HUES6 (cell line): ENCODE measurements at regions not wholly inside any gene's neighbourhood (a gene's known extent, or its start where the extent isn't known, plus 50 kb on each side); places are given as distances from the start of the nearest gene placed in this dataset.
A peak's percentile ranks its signal among the peaks of the same experiment; 100 is the strongest.

Experiments used
- H3K27ac ChIP-seq: 2 replicates; pipeline ENCODE4 v1.7.0; 2013; ENCODE audit warnings: low read depth, mild to moderate bottlenecking, low read length, inconsistent platforms
- H3K27me3 ChIP-seq: 2 replicates; pipeline ENCODE4 v1.6.1; 2013; ENCODE audit warnings: low read length; ENCODE audit not compliant: control insufficient read depth, insufficient read depth
- H3K36me3 ChIP-seq: 2 replicates; pipeline ENCODE4 v1.6.1; 2013; ENCODE audit warnings: low read length; ENCODE audit not compliant: control insufficient read depth, insufficient read depth
- H3K4me1 ChIP-seq: 2 replicates; pipeline ENCODE4 v1.6.1; 2013; ENCODE audit warnings: low read length; ENCODE audit not compliant: control insufficient read depth, insufficient read depth
- H3K4me3 ChIP-seq: 2 replicates; pipeline ENCODE4 v1.5.1; 2013; ENCODE audit warnings: low read depth, low read length
- H3K9ac ChIP-seq: one replicate; pipeline ENCODE4 v1.6.1; 2013; ENCODE audit warnings: mild to moderate bottlenecking, low read length
- H3K9me3 ChIP-seq: 2 replicates; pipeline ENCODE4 v1.6.1; 2013; ENCODE audit warnings: low read depth, low read length; ENCODE audit not compliant: control insufficient read depth, insufficient read depth

- Histone ChIP-seq H3K36me3 (no peaks in the 10 kb centered on the region), H3K27ac (no peak overlapping the region), H3K4me1 (no peaks in the 10 kb centered on the region; the same call in 1 of the 2 replicates), H3K27me3 (no peaks in the 10 kb centered on the region), H3K9me3 (no peaks in the 10 kb centered on the region), H3K9ac (no peak overlapping the region), H3K4me3 (no peak overlapping the region)
Measured at GRCh38 chr1:25103164-25103795, 129.0 kb downstream of the SYF2 start.

GRCh38 chr1:25100151-25100833, 132.0 kb downstream of the SYF2 start:
- no peaks in the 10 kb centered on the region for H3K27me3 ChIP-seq
- H3K4me1 ChIP-seq: no peaks in the 10 kb centered on the region; the same call in 1 of the 2 replicates
- H3K9me3 ChIP-seq: peaks cover 2% of the 10 kb centered on the region; the same call in 1 of the 2 replicates
- no peaks in the 10 kb centered on the region for H3K36me3 ChIP-seq
- H3K9ac ChIP-seq: no peak overlapping the region
- no peak overlapping the region for H3K4me3 ChIP-seq
- no peak overlapping the region for H3K27ac ChIP-seq

DNA sequence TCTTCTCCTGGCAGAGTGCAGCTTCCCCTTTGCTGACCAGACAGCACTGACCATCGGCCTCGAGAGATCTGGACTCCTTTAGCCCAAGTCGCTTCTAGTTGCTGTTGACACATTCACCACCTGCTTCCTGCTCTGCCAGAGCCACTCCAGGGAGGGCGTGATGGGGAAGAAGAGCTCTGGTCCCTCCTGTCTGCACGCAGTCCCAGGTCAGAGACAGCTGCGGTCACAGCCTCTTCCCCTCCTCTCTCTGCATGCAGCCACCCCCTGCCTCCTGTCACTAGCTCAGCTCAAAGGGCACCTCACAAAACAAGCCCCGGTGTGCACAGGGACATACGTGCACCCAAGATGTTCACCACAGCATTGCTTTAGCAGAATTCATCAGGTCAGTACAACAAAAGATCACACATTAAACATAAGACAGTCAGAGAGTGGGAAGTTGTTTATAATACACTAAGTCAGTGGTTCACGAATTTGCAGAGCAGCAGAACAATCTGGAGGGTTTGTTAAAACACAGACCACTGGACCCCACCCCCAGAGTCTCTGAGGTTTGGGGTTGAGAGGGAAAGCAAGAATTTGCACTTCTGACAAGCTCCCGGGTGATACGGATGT, 132.9 kb downstream of the SYF2 start:
- H3K36me3 ChIP-seq: no peaks in the 10 kb centered on the region
- H3K27me3 ChIP-seq: no peaks in the 10 kb centered on the region
- H3K9ac ChIP-seq: no peak overlapping the region
- H3K4me3 ChIP-seq: no peak overlapping the region
- H3K9me3 ChIP-seq: peaks cover 2% of the 10 kb centered on the region; the same call in 1 of the 2 replicates
- no peaks in the 10 kb centered on the region; the same call in 1 of the 2 replicates for H3K4me1 ChIP-seq
- no peak overlapping the region for H3K27ac ChIP-seq

DNA sequence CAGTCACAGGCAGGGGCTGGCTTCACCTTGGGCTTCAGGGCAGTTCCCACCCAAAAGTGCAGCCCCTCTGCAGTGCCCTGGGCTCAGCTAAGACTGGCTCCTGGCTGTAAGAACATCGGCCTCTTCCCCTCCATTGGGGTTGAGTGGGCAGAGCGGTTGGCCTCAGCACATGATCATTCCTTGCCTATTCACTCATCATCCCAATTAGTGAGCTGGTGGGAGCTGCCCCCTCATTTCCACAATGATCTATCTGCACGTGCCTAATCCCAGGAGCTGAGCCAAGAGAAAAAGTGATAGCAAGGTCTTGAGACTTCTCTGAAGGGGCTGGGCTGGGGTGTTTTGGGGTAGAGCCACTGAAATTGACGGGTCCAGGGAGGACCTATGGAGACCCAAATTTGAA, 133.6 kb downstream of the SYF2 start:
- Histone ChIP-seq H3K4me3 (no peak overlapping the region), H3K36me3 (no peaks in the 10 kb centered on the region), H3K4me1 (no peaks in the 10 kb centered on the region; the same call in 1 of the 2 replicates), H3K9me3 (peaks cover 2% of the 10 kb centered on the region; the same call in 1 of the 2 replicates), H3K27ac (no peak overlapping the region), H3K9ac (no peak overlapping the region), H3K27me3 (no peaks in the 10 kb centered on the region)

GRCh38 chr1:25096307-25097150, 135.8 kb downstream of the SYF2 start:
- Histone ChIP-seq H3K36me3 (no peaks in the 10 kb centered on the region), H3K4me1 (no peaks in the 10 kb centered on the region; the same call in 1 of the 2 replicates)

GRCh38 chr1:25095635-25096200, 136.6 kb downstream of the SYF2 start:
- Histone ChIP-seq H3K36me3 (no peaks in the 10 kb centered on the region), H3K4me3 (no peak overlapping the region), H3K27ac (no peak overlapping the region), H3K27me3 (no peaks in the 10 kb centered on the region), H3K4me1 (peaks cover 2% of the 10 kb centered on the region; the same call in 1 of the 2 replicates), H3K9me3 (peaks cover 2% of the 10 kb centered on the region; the same call in 1 of the 2 replicates), H3K9ac (no peak overlapping the region)

More at GRCh38 chr1:25096307-25097150, 135.8 kb downstream of the SYF2 start:
- H3K4me3 ChIP-seq: no peak overlapping the region
- no peak overlapping the region for H3K9ac ChIP-seq
- peaks cover 2% of the 10 kb centered on the region; the same call in 1 of the 2 replicates for H3K9me3 ChIP-seq
- no peak overlapping the region for H3K27ac ChIP-seq
- H3K27me3 ChIP-seq: no peaks in the 10 kb centered on the region

DNA sequence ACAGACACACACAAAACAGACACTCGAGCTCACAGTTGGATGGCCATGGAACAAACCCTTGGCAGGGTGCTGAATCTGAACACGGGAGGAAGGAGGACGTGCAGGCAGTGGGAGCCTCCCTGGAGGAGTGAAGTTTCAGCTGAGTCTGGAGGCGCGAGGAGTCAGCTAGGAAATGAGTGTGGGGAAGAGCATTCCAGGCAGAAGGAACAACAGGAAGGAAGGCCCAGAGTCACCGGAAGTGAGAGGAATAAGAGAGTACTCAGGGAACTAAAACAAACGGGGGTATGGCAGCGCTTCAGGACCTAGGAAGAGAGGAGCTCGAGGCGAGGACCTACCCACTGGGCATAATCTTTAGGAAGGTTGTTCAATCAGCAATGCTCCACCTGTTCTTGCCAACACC, 137.3 kb downstream of the SYF2 start:
- Histone ChIP-seq H3K27me3 (no peaks in the 10 kb centered on the region), H3K27ac (no peak overlapping the region), H3K4me3 (no peak overlapping the region)

DNA sequence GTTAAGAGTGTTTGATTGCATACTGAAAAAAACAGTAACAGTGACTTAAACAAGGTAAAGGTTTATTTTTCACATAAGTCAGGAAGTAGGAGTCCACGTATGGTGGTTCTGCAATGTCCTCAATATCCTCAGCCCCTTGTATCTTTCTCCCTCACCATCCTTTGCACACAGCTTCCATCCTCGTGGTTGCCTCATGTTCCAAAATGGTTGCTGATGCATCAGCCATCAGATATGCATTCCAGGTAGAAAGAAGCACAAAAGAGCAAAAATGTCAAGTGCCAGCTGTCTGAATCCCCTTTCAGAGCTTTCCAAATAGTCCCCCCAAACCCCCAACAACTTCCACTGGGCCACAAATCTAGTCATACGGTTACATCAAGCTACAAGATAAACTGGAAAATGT, 138.1 kb downstream of the SYF2 start:
- Histone ChIP-seq H3K9me3 (peaks cover 2% of the 10 kb centered on the region; the same call in 1 of the 2 replicates), H3K9ac (no peak overlapping the region), H3K36me3 (no peaks in the 10 kb centered on the region), H3K27me3 (no peaks in the 10 kb centered on the region), H3K4me3 (no peak overlapping the region), H3K4me1 (peaks cover 3% of the 10 kb centered on the region; the same call in 1 of the 2 replicates), H3K27ac (no peak overlapping the region)

More for the DNA sequence above, 137.3 kb downstream of the SYF2 start:
- no peak overlapping the region for H3K9ac ChIP-seq
- H3K4me1 ChIP-seq: peaks cover 3% of the 10 kb centered on the region; the same call in 1 of the 2 replicates
- peaks cover 2% of the 10 kb centered on the region; the same call in 1 of the 2 replicates for H3K9me3 ChIP-seq
- H3K36me3 ChIP-seq: no peaks in the 10 kb centered on the region

DNA sequence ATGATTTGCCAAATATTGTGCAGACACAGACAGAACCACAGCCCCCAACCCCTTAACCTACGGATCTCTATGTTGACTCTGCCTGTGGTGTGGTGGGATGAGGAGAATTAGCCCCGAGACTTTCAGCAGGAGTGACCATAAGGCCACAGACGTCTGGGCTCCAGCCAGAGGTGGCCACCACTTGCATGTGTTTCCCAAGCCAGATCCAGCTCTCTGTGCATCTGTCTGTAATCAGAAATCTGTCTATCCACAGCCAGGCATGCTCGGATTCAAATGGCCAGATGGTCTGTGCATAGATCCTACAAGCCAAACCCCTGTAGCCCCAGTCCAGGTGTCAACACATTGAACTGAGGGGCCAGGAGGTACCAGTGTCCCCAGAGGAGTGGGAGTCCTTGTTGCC, 140.6 kb downstream of the SYF2 start:
- Histone ChIP-seq H3K36me3 (no peaks in the 10 kb centered on the region), H3K9me3 (peaks cover 2% of the 10 kb centered on the region; the same call in 1 of the 2 replicates), H3K27me3 (no peaks in the 10 kb centered on the region), H3K4me3 (no peak overlapping the region), H3K4me1 (peaks cover 3% of the 10 kb centered on the region; the same call in 1 of the 2 replicates), H3K27ac (no peak overlapping the region), H3K9ac (no peak overlapping the region)

GRCh38 chr1:25090707-25091422, 141.4 kb downstream of the SYF2 start:
- Histone ChIP-seq H3K4me1 (peaks cover 3% of the 10 kb centered on the region; the same call in 1 of the 2 replicates), H3K27me3 (no peaks in the 10 kb centered on the region), H3K27ac (no peak overlapping the region), H3K36me3 (no peaks in the 10 kb centered on the region), H3K9me3 (peaks cover under 1% of the 10 kb centered on the region; the same call in 1 of the 2 replicates), H3K4me3 (no peak overlapping the region), H3K9ac (peak overlapping the region; percentile 17)
